ENCODE measurements at regions not wholly inside any gene's neighbourhood (a gene's known extent, or its start where the extent isn't known, plus 50 kb on each side); places are given as distances from the start of the nearest gene placed in this dataset.

- no peak for TF ChIP-seq SUPT20H (IDR thresholded peaks at IDR 0.05; ENCODE audit: borderline replicate concordance, control insufficient read depth, low read depth, low read length)
- TF ChIP-seq, protein P1, sequence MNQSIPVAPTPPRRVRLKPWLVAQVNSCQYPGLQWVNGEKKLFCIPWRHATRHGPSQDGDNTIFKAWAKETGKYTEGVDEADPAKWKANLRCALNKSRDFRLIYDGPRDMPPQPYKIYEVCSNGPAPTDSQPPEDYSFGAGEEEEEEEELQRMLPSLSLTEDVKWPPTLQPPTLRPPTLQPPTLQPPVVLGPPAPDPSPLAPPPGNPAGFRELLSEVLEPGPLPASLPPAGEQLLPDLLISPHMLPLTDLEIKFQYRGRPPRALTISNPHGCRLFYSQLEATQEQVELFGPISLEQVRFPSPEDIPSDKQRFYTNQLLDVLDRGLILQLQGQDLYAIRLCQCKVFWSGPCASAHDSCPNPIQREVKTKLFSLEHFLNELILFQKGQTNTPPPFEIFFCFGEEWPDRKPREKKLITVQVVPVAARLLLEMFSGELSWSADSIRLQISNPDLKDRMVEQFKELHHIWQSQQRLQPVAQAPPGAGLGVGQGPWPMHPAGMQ (IDR thresholded peaks at IDR 0.05; ENCODE audit: borderline replicate concordance): no peak
- no peak for TF ChIP-seq ATF7 (IDR thresholded peaks at IDR 0.05; ENCODE audit: low read depth)
Measured at GRCh38 chr2:215635071-215635787, 199.4 kb upstream of the FN1 start (continued).

- no peaks in the 10 kb centered on the region; the same call in 1 of the 3 replicates for H3K9me3 ChIP-seq (replicated peaks; ENCODE audit: control insufficient read depth, insufficient read depth, low read length)
- no peaks in the 10 kb centered on the region for H3K36me3 ChIP-seq (ENCODE audit: control insufficient read depth in 2 of 2, insufficient read depth in 2 of 2, low read length in 1 of 2)
- no peaks in the 10 kb centered on the region for H3K4me1 ChIP-seq (ENCODE audit: control insufficient read depth, insufficient read depth, low read length)
- CTCF ChIA-PET: no interaction called here
- no peaks in the 10 kb centered on the region for H4K20me1 ChIP-seq (ENCODE audit: control insufficient read depth, insufficient read depth)
- H3K4me2 ChIP-seq (ENCODE audit: control insufficient read depth, insufficient read depth): no peak overlapping the region
- H3K27me3 ChIP-seq (replicated peaks in 1 of 2; ENCODE audit: control insufficient read depth in 2 of 2, insufficient read depth in 2 of 2, low read length in 1 of 2): no peaks in the 10 kb centered on the region
- DNase-seq (ENCODE audit: low read depth, low spot score): no peak
- ATAC-seq: no peak
- no peak overlapping the region for H3K9ac ChIP-seq (ENCODE audit: control insufficient read depth, insufficient read depth, low read length)
- intact Hi-C loops (cut with micrococcal nuclease; ENCODE audit: unreplicated experiment) (no loop called here), in situ Hi-C loops (cut with MboI) (no loop called here)
- POLR2A ChIA-PET: no interaction called here
- no peaks in the 10 kb centered on the region for H3K79me2 ChIP-seq (ENCODE audit: control insufficient read depth, insufficient read depth, low read length)
- RAD21 ChIA-PET (ENCODE audit: unreplicated experiment): no interaction called here
- SMC1A ChIA-PET (ENCODE audit: uncharacterized antibody, unreplicated experiment): no interaction called here
- no peak overlapping the region for H3K27ac ChIP-seq (ENCODE audit: control insufficient read depth, insufficient read depth)
- no peak overlapping the region for H2AFZ ChIP-seq (ENCODE audit: control insufficient read depth, low read depth, low read length)
- FAIRE-seq: no peak
- BruUV-seq (replicated peaks): no TSS peak
- H3K4me3 ChIP-seq: no peak overlapping the region
- TF ChIP-seq LARP7 (IDR thresholded peaks at IDR 0.05) (no peak), SRF (IDR thresholded peaks at IDR 0.05; ENCODE audit: low read depth in 2 of 2, low read length in 2 of 2) (no peak), NFXL1 (IDR thresholded peaks at IDR 0.05; ENCODE audit: borderline replicate concordance) (no peak), ZNF24 (IDR thresholded peaks at IDR 0.05) (no peak), KLF5 (IDR thresholded peaks at IDR 0.05; ENCODE audit: partially characterized antibody) (no peak), MYB (IDR thresholded peaks at IDR 0.05; ENCODE audit: borderline replicate concordance, low read depth, low read length) (no peak), POU2F2 (IDR thresholded peaks at IDR 0.05; ENCODE audit: borderline replicate concordance, low read depth, low read length) (no peak)
- TF ChIP-seq, protein P2, sequence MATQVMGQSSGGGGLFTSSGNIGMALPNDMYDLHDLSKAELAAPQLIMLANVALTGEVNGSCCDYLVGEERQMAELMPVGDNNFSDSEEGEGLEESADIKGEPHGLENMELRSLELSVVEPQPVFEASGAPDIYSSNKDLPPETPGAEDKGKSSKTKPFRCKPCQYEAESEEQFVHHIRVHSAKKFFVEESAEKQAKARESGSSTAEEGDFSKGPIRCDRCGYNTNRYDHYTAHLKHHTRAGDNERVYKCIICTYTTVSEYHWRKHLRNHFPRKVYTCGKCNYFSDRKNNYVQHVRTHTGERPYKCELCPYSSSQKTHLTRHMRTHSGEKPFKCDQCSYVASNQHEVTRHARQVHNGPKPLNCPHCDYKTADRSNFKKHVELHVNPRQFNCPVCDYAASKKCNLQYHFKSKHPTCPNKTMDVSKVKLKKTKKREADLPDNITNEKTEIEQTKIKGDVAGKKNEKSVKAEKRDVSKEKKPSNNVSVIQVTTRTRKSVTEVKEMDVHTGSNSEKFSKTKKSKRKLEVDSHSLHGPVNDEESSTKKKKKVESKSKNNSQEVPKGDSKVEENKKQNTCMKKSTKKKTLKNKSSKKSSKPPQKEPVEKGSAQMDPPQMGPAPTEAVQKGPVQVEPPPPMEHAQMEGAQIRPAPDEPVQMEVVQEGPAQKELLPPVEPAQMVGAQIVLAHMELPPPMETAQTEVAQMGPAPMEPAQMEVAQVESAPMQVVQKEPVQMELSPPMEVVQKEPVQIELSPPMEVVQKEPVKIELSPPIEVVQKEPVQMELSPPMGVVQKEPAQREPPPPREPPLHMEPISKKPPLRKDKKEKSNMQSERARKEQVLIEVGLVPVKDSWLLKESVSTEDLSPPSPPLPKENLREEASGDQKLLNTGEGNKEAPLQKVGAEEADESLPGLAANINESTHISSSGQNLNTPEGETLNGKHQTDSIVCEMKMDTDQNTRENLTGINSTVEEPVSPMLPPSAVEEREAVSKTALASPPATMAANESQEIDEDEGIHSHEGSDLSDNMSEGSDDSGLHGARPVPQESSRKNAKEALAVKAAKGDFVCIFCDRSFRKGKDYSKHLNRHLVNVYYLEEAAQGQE (IDR thresholded peaks at IDR 0.05; ENCODE audit: low read depth, low read length): no peak
- TF ChIP-seq, protein P3, sequence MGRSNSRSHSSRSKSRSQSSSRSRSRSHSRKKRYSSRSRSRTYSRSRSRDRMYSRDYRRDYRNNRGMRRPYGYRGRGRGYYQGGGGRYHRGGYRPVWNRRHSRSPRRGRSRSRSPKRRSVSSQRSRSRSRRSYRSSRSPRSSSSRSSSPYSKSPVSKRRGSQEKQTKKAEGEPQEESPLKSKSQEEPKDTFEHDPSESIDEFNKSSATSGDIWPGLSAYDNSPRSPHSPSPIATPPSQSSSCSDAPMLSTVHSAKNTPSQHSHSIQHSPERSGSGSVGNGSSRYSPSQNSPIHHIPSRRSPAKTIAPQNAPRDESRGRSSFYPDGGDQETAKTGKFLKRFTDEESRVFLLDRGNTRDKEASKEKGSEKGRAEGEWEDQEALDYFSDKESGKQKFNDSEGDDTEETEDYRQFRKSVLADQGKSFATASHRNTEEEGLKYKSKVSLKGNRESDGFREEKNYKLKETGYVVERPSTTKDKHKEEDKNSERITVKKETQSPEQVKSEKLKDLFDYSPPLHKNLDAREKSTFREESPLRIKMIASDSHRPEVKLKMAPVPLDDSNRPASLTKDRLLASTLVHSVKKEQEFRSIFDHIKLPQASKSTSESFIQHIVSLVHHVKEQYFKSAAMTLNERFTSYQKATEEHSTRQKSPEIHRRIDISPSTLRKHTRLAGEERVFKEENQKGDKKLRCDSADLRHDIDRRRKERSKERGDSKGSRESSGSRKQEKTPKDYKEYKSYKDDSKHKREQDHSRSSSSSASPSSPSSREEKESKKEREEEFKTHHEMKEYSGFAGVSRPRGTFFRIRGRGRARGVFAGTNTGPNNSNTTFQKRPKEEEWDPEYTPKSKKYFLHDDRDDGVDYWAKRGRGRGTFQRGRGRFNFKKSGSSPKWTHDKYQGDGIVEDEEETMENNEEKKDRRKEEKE (IDR thresholded peaks at IDR 0.05): no peak
Measured at GRCh38 chr2:215633360-215633759, 197.5 kb upstream of the FN1 start.
